Heart left ventricle (tissue), 16 donors: ENCODE measurements at regions not wholly inside any gene's neighbourhood (a gene's known extent, or its start where the extent isn't known, plus 50 kb on each side); places are given as distances from the start of the nearest gene placed in this dataset.

Experiments used
- ATAC-seq, 4 donors: fragments of 200-7000 bp; cut with Tn5 transposase; one replicate each; pipeline ENCODE4 v1.9.1; 2020 to 2022; ENCODE audit warnings: moderate library complexity in 4 of 4, mild to moderate bottlenecking in 3 of 4, moderate number of reproducible peaks in 1 of 4
- DNase-seq, 5 donors: peaks; one replicate each; pipeline ENCODE4 v3.0.0-alpha.2; 2020
- H3K27ac ChIP-seq, 12 donors: fragments of 200-600 bp; sonication (generic) in 4 of 12; one replicate each; pipeline versions ENCODE4 v1.5.0 to v1.8.0; 2016 to 2022; ENCODE audit warnings: mild to moderate bottlenecking in 2 of 12
- H3K27me3 ChIP-seq, 9 donors: fragments of 200-600 bp; sonication (generic) in 2 of 9; one replicate each; pipeline versions ENCODE4 v1.5.1 to v1.8.0; 2016 to 2022; ENCODE audit warnings: mild to moderate bottlenecking in 3 of 9
- H3K36me3 ChIP-seq, 9 donors: fragments of 200-600 bp; sonication (generic) in 2 of 9; one replicate each; pipeline versions ENCODE4 v1.5.0 to v1.8.0; 2018 to 2022; ENCODE audit warnings: mild to moderate bottlenecking in 2 of 9
- H3K4me1 ChIP-seq, 12 donors: fragments of 200-600 bp; sonication (generic) in 4 of 12; one replicate each; pipeline versions ENCODE4 v1.5.0 to v1.8.0; 2016 to 2022; ENCODE audit warnings: mild to moderate bottlenecking in 3 of 12
- H3K4me3 ChIP-seq, 12 donors: fragments of 200-600 bp; sonication (generic) in 4 of 12; one replicate each; pipeline versions ENCODE4 v1.5.0 to v1.8.0; 2017 to 2022; ENCODE audit warnings: mild to moderate bottlenecking in 9 of 12, moderate library complexity in 4 of 12
- H3K9me3 ChIP-seq, 12 donors: fragments of 200-600 bp; sonication (generic) in 4 of 12; one replicate each; pipeline versions ENCODE4 v1.5.0 to v1.8.0; 2016 to 2022; ENCODE audit warnings: mild to moderate bottlenecking in 1 of 12
- CTCF ChIP-seq, 12 donors: fragments of 200-600 bp; sonication (generic) in 4 of 12; IDR thresholded peaks; one replicate each; pipeline versions ENCODE4 v1.5.0 to v1.8.0; 2018 to 2022; ENCODE audit warnings: antibody characterized with exemption in 12 of 12, mild to moderate bottlenecking in 5 of 12
- POLR2A ChIP-seq, 2 donors: fragments of 450-650 bp; IDR thresholded peaks; one replicate each; pipeline ENCODE4 v1.6.1; 2017; ENCODE audit warnings: antibody characterized with exemption in 2 of 2, mild to moderate bottlenecking in 2 of 2, moderate library complexity in 2 of 2
- WGBS, 4 donors: extraction: QIAGEN DNeasy Blood & Tissue Kit in 2 of 4; methylation state at CpG; one replicate each; pipeline versions ENCODE4 v1.1.5 to v1.1.7; 2013 to 2018; 5-methylcytosine and 5-hydroxymethylcytosine counted together
- intact Hi-C, 10 donors: fragments of 100-400 bp; cut with DNase I; formaldehyde crosslinking; loops; one replicate each; pipeline versions ENCODE4 v1.11.1 to v1.14.2; 2022
- donor health status: ischemic (EF 13 %, LVEDD 7.1; RV severe dilation, severe dysfunction).
- donor health status: healthy with polysubstance abuse.
- donor health status: DM: no; HTN: yes; CAD: no.
- donor health status: DM: no; HTN: no; CAD: no.
- donor health status: ischemic (EF 25% LVEDD 6.9; RV normal size, moderate dysfunction).
- donor health status: ischemic (EF 25% LVEDD 5.7; RV mildly dilated, moderate dysfunction).
- donor health status: healthy.
- donor health status: DM: yes; HTN: yes; CAD: no.
- donor health status: ischemic (EF 35%, LVEDD 5.7; RV mildly dilated, moderate dysfunction).
- donor health status: nonischemic (EF 11% LVEDD 7.7; RV severe dilation, severe dysfunction).
- donor health status: DM: yes; HTN: yes; CAD: no.
- donor health status: PGD.
- donor health status: ischemic (EF 29% LVEDD 5.4; RV normal size, mild dysfunction).
- donor health status: nonischemic (EF 23%, LVEDD 6.1; RV moderate dilation, normal function).

- Histone ChIP-seq H3K27me3 (peaks cover 0 to 7% (median 0%) of the 10 kb centered on the region in 9 donors), H3K36me3 (no peaks in the 10 kb centered on the region), H3K27ac (no peak overlapping the region), H3K4me3 (no peak overlapping the region), H3K4me1 (no peaks in the 10 kb centered on the region), H3K9me3 (no peaks in the 10 kb centered on the region)
- WGBS, 4 donors, result 82 to 89% (median 87%) methylated on average over 9 of the region's 9 CpGs
- ATAC-seq (no peak), DNase-seq (no peak)
- TF ChIP-seq POLR2A (IDR thresholded peaks at IDR 0.05), result no peak
- TF ChIP-seq CTCF (IDR thresholded peaks at IDR 0.05), result no peak
- intact Hi-C loops, result no loop called here
Measured at GRCh38 chr10:78130966-78131710, 97.5 kb downstream of the RPS24 start.

- TF ChIP-seq CTCF (IDR thresholded peaks at IDR 0.05) (no peak), POLR2A (IDR thresholded peaks at IDR 0.05) (no peak)
- H3K9me3 ChIP-seq, result no peaks in the 10 kb centered on the region
- no peaks in the 10 kb centered on the region for H3K36me3 ChIP-seq
- H3K27ac ChIP-seq, result no peak overlapping the region
- DNase-seq (no peak), ATAC-seq (no peak)
- H3K27me3 ChIP-seq, result peaks cover 0 to 7% (median 0%) of the 10 kb centered on the region in 9 donors
- peaks cover 0 to 5% (median 0%) of the 10 kb centered on the region in 12 donors for H3K4me1 ChIP-seq
- WGBS, 4 donors, result 87 to 91% (median 88%) methylated on average over 10 of the region's 10 CpGs
- no peak overlapping the region for H3K4me3 ChIP-seq
- intact Hi-C loops, result no loop called here
Measured at GRCh38 chr10:78134773-78135306, 101.2 kb downstream of the RPS24 start.

GRCh38 chr10:78137147-78137546 lies 103.5 kb downstream of the RPS24 start:
- H3K9me3 ChIP-seq, result no peaks in the 10 kb centered on the region
- H3K27ac ChIP-seq, result no peak overlapping the region
- intact Hi-C loops, result no loop called here
- peaks cover 0 to 7% (median 0%) of the 10 kb centered on the region in 9 donors for H3K27me3 ChIP-seq
- no peak for TF ChIP-seq POLR2A (IDR thresholded peaks at IDR 0.05)
- no peak for TF ChIP-seq CTCF (IDR thresholded peaks at IDR 0.05)
- H3K4me3 ChIP-seq, result no peak overlapping the region
- H3K4me1 ChIP-seq, result peaks cover 0 to 5% (median 0%) of the 10 kb centered on the region in 12 donors
- ATAC-seq (no peak), DNase-seq (no peak)
- WGBS, 4 donors, result 56 to 78% (median 63%) methylated on average over 3 of the region's 3 CpGs
- no peaks in the 10 kb centered on the region for H3K36me3 ChIP-seq

- Histone ChIP-seq H3K36me3 (no peaks in the 10 kb centered on the region), H3K27ac (no peak overlapping the region), H3K4me3 (no peak overlapping the region), H3K4me1 (peaks cover 0 to 5% (median 0%) of the 10 kb centered on the region in 12 donors), H3K27me3 (peaks cover 0 to 7% (median 0%) of the 10 kb centered on the region in 9 donors), H3K9me3 (no peaks in the 10 kb centered on the region)
- DNase-seq (peak in 1 of 5 donors; percentile 29), ATAC-seq (peak in 2 of 4 donors; percentile 49 to 62)
- no peak for TF ChIP-seq POLR2A (IDR thresholded peaks at IDR 0.05)
- no peak for TF ChIP-seq CTCF (IDR thresholded peaks at IDR 0.05)
- intact Hi-C loops, result no loop called here
- 49 to 72% (median 66%) methylated on average over 9 of the region's 9 CpGs for whole genome bisulfite sequencing, 4 donors
Measured at GRCh38 chr10:78139341-78139740, 105.7 kb downstream of the RPS24 start.
